Fibroblast of villous mesenchyme (primary cell): ENCODE measurements at regions not wholly inside any gene's neighbourhood (a gene's known extent, or its start where the extent isn't known, plus 50 kb on each side); places are given as distances from the start of the nearest gene placed in this dataset.

Experiments used
- DNase-seq: peaks from one replicate; pipeline ENCODE4 v3.0.0-alpha.2; 2010; ENCODE audit warnings: low read depth
- H3K4me3 ChIP-seq: 2 replicates; pipeline ENCODE4 v1.5.1; 2011; ENCODE audit warnings: low read depth, mild to moderate bottlenecking, low read length
- CTCF ChIP-seq: IDR thresholded peaks from 2 replicates; pipeline ENCODE4 v1.5.1; 2012; ENCODE audit warnings: low read depth, mild to moderate bottlenecking, low read length; ENCODE audit not compliant: insufficient read depth

GRCh38 chr5:136892000-136892399, 526.7 kb upstream of the TRPC7 start:
- no peak overlapping the region for H3K4me3 ChIP-seq
- no peak for TF ChIP-seq CTCF
- no peak for DNase-seq

DNA sequence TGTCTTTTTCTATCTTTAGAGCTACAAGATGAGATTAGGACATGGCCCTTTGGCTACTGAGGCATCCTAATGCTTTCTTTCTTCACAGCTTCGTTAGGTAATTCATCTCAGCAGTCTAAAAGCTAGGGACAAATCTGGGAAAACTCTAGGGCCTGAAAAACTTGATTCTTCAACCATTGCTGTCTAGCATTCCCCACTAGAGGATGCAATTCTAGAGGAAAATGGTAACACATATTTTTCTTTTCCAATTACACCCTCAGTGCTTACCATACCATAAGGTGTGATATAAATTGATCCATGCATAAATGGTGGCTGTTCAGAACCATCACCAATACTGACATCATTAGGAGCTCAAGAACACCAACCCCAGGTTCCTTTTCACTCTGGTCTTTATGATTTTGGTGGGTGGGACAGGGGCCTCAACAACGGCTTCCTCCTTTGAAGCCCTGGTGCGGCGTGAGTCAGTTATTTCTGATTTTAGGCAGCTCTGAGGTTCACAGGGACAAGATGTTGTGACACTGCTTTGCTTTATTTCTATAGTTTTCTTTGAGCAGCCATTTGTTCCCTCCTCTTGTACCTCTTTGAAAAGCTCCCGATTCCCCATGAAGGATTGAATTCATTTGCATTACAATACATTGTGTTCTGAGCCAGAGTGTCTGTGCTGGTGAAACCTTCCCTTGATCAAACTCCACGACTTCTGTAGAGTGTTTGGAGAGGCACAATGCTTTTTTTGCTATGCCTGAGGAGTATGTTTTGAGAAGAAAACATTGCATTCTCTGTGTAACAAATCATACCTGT, 526.0 kb upstream of the TRPC7 start:
- DNase-seq, result no peak
- H3K4me3 ChIP-seq, result no peak overlapping the region
- no peak for TF ChIP-seq CTCF

DNA sequence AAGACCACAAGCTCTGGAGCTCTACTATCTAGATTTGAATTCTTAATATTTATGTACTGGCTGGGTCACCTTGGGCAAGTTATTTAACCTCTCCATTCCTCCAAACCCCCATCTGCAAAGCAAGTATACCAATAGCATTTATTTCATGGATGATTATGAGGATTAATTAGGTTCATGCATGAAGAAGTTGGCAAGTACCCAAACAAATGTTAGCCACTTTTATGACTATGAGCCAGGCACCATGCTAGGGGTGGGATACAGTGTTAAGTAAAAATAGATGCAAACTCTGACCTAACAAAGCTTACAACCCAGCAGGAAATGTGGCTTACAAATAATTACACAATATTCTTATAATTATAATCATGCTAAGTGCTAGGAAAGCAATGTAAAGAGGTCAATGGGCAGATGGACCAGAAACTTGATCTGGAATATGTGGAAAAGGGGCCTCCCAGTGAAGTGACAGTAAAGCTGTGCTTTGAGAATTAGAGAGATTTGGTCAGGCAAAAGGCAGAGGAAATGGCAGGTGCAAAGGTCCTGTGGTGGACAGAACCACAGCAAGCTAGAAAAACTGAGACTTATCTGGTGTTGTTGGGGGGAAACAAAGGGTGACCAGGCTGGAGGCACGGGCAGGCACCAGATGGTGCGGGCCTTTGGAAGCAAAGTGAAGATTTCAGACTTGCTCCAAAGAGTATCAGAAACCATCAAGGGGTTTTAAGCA, 525.2 kb upstream of the TRPC7 start:
- no peak for DNase-seq
- no peak for TF ChIP-seq CTCF
- H3K4me3 ChIP-seq, result no peak overlapping the region

GRCh38 chr5:136886608-136887007, 521.3 kb upstream of the TRPC7 start:
- TF ChIP-seq CTCF, result no peak
- no peak overlapping the region for H3K4me3 ChIP-seq
- DNase-seq, result no peak

- no peak overlapping the region for H3K4me3 ChIP-seq
- no peak for TF ChIP-seq CTCF
- DNase-seq, result no peak
These were observed 499.6 kb upstream of the TRPC7 start for GRCh38 chr5:136864960-136865359.

- H3K4me3 ChIP-seq, result no peak overlapping the region
- no peak for DNase-seq
- no peak for TF ChIP-seq CTCF
These were observed 491.3 kb upstream of the TRPC7 start for GRCh38 chr5:136856648-136857047.

DNA sequence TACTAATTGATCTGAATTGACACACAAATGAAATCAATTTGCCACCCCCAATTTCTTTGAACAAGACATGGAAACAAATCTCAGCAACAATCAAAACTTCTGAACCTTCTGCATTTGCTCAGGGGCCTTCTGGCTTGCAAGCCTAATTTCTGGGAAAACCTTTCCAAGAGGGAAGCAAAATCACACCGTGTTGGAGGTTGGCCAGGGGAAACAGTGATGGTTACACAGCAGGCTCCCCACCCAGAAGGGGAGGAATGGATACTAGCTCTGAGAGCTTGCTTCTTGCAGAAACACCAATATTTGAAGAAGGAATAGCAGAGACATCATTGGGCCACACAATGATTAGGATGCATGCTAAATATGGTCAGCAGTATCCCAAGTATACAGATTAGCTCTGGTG, 488.6 kb upstream of the TRPC7 start:
- no peak overlapping the region for H3K4me3 ChIP-seq
- no peak for DNase-seq
- TF ChIP-seq CTCF, result no peak
